ENCODE measurements at regions not wholly inside any gene's neighbourhood (a gene's known extent, or its start where the extent isn't known, plus 50 kb on each side); places are given as distances from the start of the nearest gene placed in this dataset.

DNA sequence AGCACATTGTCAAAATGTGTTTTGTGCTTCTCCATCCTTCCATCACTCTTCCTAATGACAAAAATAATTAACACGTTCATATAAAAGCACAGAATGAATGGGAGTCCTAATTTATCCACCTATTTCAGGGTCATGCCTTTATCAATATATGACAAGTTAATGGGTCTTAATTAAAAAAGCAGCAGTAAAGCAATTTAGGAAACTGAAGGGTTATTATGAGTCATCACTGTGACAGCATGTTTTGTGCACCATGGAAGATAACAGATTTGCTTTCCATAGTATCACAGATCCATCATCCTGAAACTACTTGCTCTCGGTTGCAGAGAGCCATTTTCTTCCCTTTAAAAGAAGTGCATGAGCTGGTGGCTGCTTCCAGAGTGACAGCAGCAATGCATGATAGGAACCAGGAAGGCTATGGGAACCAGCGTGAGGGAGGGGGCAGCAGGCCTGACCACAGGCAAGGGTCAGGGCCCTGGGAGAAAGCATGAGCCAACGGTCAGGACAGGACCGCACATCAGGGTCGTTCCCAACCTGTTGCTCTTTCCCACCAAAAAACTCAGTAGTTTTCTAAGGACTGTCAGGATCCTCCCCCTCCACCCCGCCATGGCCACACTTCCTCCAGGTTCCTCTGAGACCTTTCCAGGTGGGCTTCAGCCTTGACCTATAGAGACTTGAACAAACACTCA is 784.1 kb downstream of the UQCRFS1 start:
- Histone ChIP-seq H3K27ac (no peak overlapping the region), H3K9me3 (no peaks in the 10 kb centered on the region), H3K4me3 (no peak overlapping the region), H3K27me3 (no peaks in the 10 kb centered on the region), H3K36me3 (no peaks in the 10 kb centered on the region), H3K4me1 (no peaks in the 10 kb centered on the region)
- no peak for DNase-seq (ENCODE audit: low spot score in 2 of 2)
- TF ChIP-seq, protein P1, sequence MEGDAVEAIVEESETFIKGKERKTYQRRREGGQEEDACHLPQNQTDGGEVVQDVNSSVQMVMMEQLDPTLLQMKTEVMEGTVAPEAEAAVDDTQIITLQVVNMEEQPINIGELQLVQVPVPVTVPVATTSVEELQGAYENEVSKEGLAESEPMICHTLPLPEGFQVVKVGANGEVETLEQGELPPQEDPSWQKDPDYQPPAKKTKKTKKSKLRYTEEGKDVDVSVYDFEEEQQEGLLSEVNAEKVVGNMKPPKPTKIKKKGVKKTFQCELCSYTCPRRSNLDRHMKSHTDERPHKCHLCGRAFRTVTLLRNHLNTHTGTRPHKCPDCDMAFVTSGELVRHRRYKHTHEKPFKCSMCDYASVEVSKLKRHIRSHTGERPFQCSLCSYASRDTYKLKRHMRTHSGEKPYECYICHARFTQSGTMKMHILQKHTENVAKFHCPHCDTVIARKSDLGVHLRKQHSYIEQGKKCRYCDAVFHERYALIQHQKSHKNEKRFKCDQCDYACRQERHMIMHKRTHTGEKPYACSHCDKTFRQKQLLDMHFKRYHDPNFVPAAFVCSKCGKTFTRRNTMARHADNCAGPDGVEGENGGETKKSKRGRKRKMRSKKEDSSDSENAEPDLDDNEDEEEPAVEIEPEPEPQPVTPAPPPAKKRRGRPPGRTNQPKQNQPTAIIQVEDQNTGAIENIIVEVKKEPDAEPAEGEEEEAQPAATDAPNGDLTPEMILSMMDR (IDR thresholded peaks at IDR 0.05): no peak
- intact Hi-C loops (cut with DNase I): no loop called here

DNA sequence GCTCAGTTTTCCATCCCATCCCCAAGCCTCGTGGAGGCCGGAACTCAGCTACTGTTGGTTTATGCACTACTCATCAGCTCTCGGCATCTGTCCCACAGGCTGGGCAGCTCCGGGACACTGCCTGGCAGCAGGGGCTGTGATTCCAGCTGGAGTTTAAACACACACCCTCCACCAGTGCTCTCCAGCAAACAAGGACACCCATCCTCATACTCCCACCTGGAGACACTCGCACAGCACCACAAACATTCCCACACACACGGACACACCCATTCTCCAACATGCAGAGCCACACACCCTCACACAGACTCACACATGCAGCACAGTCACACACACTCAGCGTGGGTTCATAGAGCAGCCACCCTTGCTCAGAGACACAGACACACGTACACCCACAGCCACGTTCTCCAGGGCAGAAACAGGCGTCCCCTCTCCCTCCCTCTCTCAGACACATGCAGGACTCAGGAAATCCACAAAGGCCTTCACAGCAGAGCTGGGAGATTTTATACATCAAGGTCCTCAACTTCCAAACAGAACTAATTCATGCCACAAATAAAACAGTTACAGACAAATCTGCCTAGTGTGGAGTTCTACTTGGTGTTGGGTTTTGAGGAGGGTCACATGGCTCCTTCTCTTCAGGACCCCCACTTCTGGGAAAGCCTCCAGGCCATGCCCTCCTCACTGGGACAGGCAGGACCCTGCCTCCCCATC is 785.4 kb downstream of the UQCRFS1 start:
- intact Hi-C loops (cut with DNase I): no loop called here
- Histone ChIP-seq H3K9me3 (no peaks in the 10 kb centered on the region), H3K4me1 (no peaks in the 10 kb centered on the region), H3K27ac (no peak overlapping the region), H3K36me3 (no peaks in the 10 kb centered on the region), H3K4me3 (no peak overlapping the region), H3K27me3 (no peaks in the 10 kb centered on the region)
- TF ChIP-seq, protein P1 (IDR thresholded peaks at IDR 0.05): no peak
- DNase-seq (ENCODE audit: low spot score in 2 of 2): no peak

DNA sequence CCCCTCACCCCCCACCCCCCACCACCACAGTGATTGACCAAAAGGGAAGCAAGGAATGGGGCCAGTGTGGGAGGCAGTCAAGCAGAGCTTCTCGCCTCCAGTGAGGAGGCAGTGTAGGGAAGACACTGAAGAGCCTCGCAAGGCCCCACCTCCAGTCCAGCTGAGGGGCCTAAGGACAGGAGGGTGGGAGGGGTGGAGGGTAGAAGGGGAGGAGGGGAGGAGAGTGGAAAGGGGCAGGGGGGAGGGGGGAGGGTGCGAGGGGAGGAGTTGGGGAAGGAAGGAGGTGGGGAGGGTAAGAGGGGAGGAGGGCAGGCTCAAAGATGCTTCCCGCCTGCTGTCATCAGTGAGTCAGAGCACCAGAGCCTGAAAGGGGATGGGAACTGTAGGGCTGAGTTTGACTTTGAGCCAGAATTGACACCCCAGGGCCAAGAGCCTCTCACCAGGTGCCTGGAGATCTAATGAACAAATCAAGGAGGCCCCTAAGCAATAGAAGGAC is 786.2 kb downstream of the UQCRFS1 start:
- no peaks in the 10 kb centered on the region for H3K36me3 ChIP-seq
- no peaks in the 10 kb centered on the region for H3K9me3 ChIP-seq
- no peak overlapping the region for H3K27ac ChIP-seq
- intact Hi-C loops (cut with DNase I): no loop called here
- TF ChIP-seq, protein P1 (IDR thresholded peaks at IDR 0.05): no peak
- H3K4me1 ChIP-seq: no peaks in the 10 kb centered on the region
- DNase-seq (ENCODE audit: low spot score in 2 of 2): no peak
- H3K27me3 ChIP-seq: no peaks in the 10 kb centered on the region
- no peak overlapping the region for H3K4me3 ChIP-seq

DNA sequence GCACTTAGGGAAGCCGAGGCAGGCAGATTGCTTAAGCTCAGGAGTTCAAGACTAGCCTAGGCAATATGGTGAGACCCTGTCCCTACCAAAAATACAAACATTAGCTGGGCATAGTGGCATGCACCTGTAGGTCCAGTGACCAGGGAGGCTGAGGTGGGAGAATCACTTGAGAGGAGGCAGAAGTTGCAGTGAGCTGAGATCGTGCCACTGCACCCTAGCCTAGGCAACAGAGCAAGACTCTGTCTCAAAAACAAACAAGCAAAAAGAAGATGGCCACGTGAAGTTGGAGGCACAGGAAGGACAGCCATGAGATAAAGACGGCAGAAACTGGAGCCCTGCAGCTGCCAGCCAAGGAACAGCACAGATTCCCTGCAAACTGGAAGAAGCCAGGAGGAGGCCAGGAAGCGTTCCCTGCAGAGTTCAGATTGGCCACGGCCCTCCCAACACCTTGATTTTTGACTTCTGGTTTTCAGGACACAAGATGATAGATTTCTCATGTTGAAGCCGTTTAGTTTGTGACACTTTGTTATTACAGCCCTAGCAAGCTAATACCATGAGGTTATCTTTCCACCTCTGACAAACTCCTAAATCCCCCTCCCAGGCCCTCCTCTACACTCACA is 786.7 kb downstream of the UQCRFS1 start:
- Histone ChIP-seq H3K4me3 (no peak overlapping the region), H3K4me1 (no peaks in the 10 kb centered on the region), H3K36me3 (no peaks in the 10 kb centered on the region), H3K27ac (no peak overlapping the region), H3K27me3 (no peaks in the 10 kb centered on the region), H3K9me3 (no peaks in the 10 kb centered on the region)
- intact Hi-C loops (cut with DNase I): no loop called here
- DNase-seq (ENCODE audit: low spot score in 2 of 2): no peak
- TF ChIP-seq, protein P1 (IDR thresholded peaks at IDR 0.05): no peak

DNA sequence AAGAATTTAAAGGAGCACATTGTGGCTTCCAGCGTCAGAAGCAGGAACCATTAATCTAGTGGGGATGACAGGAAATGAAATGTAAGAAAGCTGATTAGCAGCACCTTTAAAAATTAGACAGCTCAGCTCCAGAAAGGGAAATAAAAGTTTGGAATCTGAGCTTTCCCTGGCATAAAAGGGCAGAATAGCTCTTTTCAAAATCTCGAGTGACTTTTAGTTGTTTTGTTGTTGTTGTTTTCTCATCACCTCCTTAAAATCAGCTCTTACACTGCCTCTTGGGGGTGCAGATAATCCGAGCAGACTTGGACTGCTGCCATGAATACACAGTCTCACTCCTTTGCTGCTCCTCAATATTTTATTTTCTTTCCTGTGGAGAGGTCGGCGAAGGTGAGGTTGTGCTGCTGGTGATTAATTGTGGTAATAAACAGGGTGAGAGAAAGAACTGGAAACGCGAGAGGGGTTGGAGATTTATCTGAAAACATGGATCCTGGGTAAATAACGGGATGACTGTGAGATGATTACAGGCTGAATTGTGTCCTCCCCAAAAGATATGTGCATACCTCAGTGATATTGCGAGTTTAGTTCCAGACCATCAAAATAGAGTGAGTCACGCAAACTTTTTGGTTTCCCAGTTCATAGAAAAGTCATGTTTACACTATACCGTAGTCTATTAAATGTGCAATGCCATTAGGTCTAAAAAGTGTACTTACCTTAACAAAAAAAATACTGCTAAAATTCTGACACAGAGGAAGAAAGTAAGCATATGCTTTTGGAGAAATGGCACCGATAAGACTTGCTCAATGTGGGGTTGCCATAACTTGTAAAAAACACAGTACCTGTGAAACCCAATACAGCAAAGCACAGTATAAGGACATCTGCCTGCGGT is 787.7 kb downstream of the UQCRFS1 start:
- no peaks in the 10 kb centered on the region for H3K27me3 ChIP-seq
- intact Hi-C loops (cut with DNase I): no loop called here
- H3K27ac ChIP-seq: no peak overlapping the region
- no peaks in the 10 kb centered on the region for H3K9me3 ChIP-seq
- no peaks in the 10 kb centered on the region for H3K4me1 ChIP-seq
- H3K36me3 ChIP-seq: no peaks in the 10 kb centered on the region
- H3K4me3 ChIP-seq: no peak overlapping the region
- TF ChIP-seq, protein P1 (IDR thresholded peaks at IDR 0.05): no peak
- DNase-seq (ENCODE audit: low spot score in 2 of 2): no peak
